ENCODE measurements at regions not wholly inside any gene's neighbourhood (a gene's known extent, or its start where the extent isn't known, plus 50 kb on each side); places are given as distances from the start of the nearest gene placed in this dataset.

- TF ChIP-seq ZFX (IDR thresholded peaks at IDR 0.05), result no peak
- TF ChIP-seq CTCF (conservative IDR thresholded peaks at IDR 0.05), result no peak
Measured at GRCh38 chr9:71589612-71590011, 178.7 kb downstream of the CEMIP2 start.

DNA sequence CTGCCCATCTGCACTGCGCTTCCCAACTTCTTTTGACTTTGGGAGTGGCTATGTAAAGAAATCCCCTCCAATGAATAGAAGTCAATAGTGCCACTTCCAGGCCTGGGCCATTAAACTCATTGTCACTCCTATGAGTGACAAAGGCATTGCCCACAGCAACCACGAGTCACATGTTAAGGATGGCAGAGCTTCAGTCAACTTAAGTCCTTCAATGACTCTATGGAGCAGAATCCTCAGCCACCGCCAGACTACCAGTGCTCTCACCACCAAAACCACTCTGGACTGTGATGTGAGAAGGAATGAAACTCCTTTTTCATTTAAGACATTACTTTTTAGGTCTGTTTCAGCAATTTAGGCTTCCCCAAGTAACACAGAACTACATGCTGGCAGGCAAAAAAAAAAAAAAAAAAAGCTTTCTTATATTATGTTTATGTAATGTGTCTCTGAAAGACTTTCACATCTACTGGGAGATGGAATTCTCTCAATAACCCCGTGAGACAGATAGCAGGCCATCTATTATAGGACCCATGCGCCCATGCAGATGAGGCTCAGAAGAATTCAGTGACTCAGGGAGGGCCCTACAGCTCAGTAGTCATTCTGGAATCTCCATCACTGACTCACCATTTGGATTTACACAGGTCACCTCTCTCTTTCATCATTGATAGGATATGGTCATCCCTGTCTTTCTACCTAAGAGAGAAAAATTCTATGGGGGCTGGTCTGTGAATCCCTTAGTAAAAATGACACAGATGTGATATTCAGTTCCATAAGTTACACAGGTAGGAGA lies 180.5 kb downstream of the CEMIP2 start:
- no peak overlapping the region for H3K27ac ChIP-seq
- TF ChIP-seq CTCF (conservative IDR thresholded peaks at IDR 0.05) (no peak), ZFX (IDR thresholded peaks at IDR 0.05) (no peak)

More at GRCh38 chr9:71589612-71590011, 178.7 kb downstream of the CEMIP2 start:
- no peak overlapping the region for H3K27ac ChIP-seq

DNA sequence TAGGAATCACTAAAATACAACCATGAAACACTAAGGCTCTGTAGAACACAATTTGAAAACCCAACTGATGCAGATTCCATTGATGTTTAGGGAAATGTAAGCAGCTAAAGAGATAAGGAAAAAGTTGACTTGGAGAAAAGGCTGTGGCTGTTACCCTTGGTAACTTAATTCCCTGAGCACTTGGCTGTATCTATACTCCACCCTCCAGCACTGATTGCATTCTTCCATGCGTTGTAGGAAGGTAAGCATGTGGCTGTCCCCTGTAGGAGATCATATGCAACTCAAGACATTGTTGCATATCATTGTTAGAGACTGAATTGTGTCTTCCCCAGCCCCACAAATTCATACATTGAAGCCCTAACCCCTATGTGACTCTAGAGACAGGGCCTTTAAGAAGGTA lies 184.5 kb downstream of the CEMIP2 start:
- TF ChIP-seq CTCF (conservative IDR thresholded peaks at IDR 0.05) (no peak), ZFX (IDR thresholded peaks at IDR 0.05) (no peak)
- H3K27ac ChIP-seq, result no peak overlapping the region

DNA sequence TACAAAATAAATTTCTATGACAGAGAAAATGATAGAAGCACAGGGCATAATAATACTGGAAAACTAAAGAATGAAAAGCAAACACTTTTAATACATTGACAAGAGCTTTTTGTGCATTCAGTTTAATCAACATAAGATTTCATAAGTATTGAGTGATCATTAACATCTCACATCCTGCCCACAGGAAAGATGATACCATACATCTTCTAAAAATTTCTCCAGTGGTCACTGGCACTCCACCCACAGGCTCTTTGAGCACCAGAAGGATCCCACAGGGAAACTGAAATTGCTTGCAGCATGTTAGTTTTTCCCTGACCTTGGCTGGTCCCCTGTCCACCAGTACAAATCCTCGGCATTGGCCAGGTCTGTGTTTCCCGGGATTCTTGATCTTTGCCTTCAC lies 186.0 kb downstream of the CEMIP2 start:
- no peak overlapping the region for H3K27ac ChIP-seq
- TF ChIP-seq CTCF (conservative IDR thresholded peaks at IDR 0.05) (no peak), ZFX (IDR thresholded peaks at IDR 0.05) (no peak)

DNA sequence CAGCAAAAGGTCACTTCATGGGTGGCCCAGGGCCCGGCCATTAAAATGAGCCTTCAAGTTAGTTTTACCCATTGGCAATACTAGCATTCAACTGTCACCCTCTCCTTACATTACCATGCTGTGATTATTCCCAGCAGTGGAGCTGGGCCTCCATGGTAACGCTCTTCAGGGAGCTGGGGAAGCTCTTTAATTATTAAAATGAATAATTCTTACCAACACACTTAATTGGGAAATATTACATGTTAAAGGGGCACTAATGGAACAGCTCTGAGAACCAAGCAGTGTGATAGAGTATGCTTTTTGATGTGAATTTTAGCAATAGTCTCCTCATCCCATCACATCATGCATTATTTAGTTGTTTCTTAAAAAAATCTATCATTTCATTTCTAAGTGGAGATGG lies 187.2 kb downstream of the CEMIP2 start:
- no peak overlapping the region for H3K27ac ChIP-seq
- no peak for TF ChIP-seq ZFX (IDR thresholded peaks at IDR 0.05)
- no peak for TF ChIP-seq CTCF (conservative IDR thresholded peaks at IDR 0.05)

DNA sequence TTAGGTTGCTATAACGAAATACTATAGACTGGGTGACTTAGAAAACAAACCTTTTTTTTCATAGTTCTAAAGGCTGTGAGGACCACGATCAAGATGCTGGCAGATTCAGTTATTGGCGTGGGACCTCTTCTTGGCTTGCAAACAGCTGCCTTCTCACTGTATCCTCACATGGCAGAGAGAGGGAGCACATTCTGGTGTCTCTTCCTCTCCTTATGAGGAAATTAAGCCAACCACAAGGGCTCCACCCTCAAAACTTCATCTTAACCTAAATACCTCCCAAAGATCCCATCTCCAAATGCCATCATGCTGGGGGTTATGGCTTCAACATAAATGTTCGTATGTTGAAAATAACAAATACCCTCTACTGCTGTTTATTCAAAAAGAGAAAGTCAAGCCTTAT lies 197.1 kb downstream of the CEMIP2 start:
- TF ChIP-seq ZFX (IDR thresholded peaks at IDR 0.05) (no peak), CTCF (conservative IDR thresholded peaks at IDR 0.05) (no peak)
- no peak overlapping the region for H3K27ac ChIP-seq

DNA sequence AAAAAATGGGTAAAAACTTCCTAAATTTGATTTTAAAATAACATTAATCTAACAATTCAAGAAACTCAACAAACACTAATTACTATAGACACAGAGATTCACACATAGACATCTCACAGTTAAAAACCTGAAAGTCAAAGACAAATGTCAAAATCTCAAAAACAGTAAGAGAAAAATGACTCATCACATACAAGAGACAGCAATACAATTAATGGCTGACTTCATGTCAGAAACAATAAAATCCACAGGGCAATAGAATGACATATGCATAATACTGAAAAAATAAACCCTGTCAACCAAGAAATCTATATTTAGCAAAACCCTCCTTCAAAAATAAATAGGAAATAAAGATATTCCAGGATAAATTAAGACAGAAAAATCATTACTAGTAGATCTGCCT lies 200.4 kb downstream of the CEMIP2 start:
- H3K27ac ChIP-seq, result no peak overlapping the region

More for the DNA sequence above, 200.4 kb downstream of the CEMIP2 start:
- TF ChIP-seq CTCF (conservative IDR thresholded peaks at IDR 0.05) (no peak), ZFX (IDR thresholded peaks at IDR 0.05) (no peak)
